IPS DF 19.7 (cell line): ENCODE measurements at regions not wholly inside any gene's neighbourhood (a gene's known extent, or its start where the extent isn't known, plus 50 kb on each side); places are given as distances from the start of the nearest gene placed in this dataset.

Experiments
- DNase-seq: peaks from one replicate; pipeline ENCODE4 v3.0.0-alpha.2; 2013; ENCODE audit warnings: low read depth, low spot score

DNA sequence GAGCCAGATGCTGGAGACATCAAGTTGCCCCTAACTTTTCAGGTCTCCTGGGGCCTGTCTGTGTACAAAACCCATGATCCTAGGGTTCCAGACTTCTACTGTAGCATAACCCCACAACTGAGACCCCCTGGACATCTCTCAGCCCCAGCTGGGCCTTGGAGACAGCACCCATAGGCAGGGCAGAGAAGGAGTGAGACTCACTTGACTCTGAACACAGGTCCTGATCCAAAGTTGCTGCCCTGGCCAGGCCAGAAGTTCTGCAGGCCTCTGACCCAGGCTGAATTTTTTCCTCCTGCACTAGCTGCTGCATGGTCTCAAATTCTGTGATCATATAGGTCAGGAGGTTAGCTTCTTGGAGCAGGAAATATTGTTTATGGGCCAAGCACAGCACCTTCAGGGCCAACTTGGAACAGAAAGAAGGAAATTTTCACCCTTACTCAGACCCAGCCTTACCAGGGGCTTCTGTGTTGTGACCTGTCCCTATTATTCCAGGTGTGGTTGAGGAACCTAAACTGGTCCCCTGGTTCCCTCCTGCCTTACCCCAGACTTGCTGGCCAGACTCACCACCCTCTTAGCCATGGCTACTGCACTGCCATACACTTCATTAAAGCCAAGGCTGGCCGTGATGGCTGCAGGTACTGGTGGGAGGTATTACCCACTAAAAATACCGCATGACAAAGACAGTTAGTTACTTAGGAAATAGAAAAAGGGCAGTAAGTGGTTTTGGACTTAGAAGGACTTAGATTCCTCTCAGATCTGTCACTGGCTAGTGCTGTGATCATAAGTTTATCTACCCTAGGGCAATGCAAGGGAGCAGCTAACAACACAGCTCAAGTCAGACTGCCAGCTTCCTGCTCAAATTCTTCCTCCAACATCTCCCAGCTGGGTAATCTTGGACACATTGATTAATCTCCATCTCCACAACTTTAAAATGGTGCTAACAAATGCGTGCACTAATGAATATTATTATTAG lies 2180.1 kb downstream of the TP53TG3F start:
- DNase-seq, result no peak

- no peak for DNase-seq
Measured at GRCh38 chr16:35642322-35642835, 2183.0 kb downstream of the TP53TG3F start.

GRCh38 chr16:35651841-35652240 lies 2192.4 kb downstream of the TP53TG3F start:
- no peak for DNase-seq

- no peak for DNase-seq
Measured at GRCh38 chr16:35664091-35664693, 2204.8 kb downstream of the TP53TG3F start.

GRCh38 chr16:35685085-35685484 lies 2225.7 kb downstream of the TP53TG3F start:
- DNase-seq, result no peak

DNA sequence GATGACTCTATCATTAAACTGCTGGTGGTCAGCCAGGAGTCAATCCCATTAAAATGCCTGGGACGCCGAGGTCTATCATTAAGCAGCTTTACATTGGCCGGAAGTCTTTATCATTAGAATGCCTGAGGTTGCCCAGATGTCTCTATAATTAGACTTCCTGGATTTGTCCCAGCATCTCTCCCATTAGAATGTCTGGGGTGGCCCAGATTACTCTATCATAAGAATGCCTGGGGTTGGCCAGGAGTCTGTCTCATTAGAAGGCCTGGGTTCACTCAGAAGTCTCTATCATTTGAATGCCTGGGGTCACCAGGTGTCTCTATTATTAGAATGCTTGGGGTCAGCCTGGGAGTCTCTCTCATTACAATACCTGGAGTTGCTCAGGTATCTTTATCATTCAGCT lies 2227.2 kb downstream of the TP53TG3F start:
- no peak for DNase-seq

GRCh38 chr16:35687071-35687470 lies 2227.7 kb downstream of the TP53TG3F start:
- DNase-seq, result no peak

DNA sequence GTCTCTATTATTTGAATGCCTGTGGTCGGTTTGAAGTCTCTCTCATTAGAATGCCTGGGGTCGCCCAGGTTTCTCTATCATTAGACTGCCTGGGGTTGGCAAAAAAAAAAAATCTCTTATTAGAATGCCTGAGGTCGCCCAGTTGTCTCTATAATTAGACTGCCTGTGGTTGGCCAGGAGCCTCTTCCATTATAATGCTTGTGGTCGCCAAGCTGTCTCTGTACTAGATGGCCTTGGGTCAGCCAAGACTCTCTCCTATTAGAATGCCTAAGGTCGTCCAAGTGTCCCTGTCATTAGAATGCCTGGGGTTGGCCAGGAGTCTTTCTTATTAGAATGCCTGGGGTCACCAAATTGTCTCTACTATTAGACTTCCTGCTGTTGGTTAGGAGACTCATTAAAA lies 2228.4 kb downstream of the TP53TG3F start:
- DNase-seq, result no peak

- no peak for DNase-seq
Measured at GRCh38 chr16:35689764-35690163, 2230.4 kb downstream of the TP53TG3F start.

DNA sequence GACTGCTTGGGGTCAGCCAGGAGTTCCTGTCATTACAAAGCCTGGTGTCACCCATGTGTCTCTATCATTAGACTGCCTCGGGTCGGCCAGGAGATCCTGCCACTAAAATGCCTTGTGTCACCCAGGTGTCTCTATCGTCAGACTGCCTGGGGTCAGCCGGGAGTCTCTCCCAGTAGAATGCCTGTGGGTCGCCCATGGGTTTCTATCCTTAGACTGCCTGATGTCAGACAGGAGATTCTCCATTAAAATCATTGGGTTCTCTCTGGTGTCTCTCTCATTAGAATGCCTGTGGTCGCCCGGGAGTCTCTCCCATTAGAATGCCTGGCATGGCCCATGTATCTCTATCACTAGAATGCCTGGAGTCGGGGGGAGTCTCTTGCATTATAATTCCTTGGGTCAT lies 2231.0 kb downstream of the TP53TG3F start:
- DNase-seq, result no peak

GRCh38 chr16:35691057-35691456 lies 2231.6 kb downstream of the TP53TG3F start:
- no peak for DNase-seq

DNA sequence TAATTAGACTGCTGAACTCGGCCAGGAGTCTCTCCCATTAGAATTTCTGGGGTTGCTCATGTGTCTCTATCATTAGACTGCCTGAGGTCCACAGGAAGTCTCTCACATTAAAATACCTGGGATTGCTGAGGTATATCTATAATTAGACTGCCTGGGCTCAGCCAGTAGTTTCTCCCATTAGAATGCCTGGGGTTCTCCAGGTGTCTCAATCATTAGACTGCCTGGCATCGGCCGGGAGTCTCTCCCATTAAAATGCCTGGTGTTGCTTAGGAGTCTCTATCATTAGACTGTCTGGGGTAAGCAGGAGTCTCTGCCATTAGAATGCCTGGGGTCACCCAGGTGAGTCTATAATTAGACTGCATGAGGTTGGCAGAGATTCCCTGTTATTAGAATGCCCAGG lies 2233.4 kb downstream of the TP53TG3F start:
- no peak for DNase-seq

DNA sequence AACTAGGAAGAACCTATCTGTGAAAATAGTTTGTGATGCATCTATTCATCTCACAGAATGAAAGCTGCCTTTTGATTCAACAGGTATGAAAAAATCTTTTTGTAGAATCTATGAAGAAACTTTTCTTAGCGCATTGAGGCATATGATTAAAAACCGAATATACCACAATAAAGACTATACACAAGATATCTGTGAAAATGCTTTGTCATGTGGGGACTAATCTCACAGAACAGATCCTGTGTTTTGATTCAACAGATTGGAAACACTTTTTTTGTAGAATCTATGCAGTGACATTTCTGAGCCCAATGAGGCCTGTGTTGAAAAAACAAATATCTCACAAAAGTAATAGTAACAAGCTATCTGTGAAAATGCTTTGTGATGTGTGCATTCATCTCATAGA lies 2247.5 kb downstream of the TP53TG3F start:
- DNase-seq, result no peak

DNA sequence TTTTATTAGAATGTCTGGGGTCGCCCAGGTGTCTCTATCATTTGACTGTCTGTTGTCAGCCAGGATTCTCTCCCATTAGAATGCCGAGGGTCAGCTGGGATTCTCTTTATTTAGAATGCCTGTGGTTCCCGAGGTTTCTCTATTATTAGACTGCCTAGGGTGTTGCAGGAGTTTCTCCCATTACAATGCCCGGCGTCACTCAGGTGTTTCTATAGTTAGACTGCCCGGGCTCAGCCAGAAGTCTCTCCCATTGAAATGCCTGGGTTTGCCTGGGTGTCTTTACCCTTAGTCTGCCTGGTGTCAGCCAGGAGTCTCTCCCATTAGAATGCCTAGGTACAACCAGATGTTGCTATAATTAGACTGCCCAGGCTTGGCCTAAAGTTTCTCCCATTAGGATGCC lies 2252.0 kb downstream of the TP53TG3F start:
- no peak for DNase-seq

- no peak for DNase-seq
Measured at GRCh38 chr16:35711958-35712357, 2252.5 kb downstream of the TP53TG3F start.

DNA sequence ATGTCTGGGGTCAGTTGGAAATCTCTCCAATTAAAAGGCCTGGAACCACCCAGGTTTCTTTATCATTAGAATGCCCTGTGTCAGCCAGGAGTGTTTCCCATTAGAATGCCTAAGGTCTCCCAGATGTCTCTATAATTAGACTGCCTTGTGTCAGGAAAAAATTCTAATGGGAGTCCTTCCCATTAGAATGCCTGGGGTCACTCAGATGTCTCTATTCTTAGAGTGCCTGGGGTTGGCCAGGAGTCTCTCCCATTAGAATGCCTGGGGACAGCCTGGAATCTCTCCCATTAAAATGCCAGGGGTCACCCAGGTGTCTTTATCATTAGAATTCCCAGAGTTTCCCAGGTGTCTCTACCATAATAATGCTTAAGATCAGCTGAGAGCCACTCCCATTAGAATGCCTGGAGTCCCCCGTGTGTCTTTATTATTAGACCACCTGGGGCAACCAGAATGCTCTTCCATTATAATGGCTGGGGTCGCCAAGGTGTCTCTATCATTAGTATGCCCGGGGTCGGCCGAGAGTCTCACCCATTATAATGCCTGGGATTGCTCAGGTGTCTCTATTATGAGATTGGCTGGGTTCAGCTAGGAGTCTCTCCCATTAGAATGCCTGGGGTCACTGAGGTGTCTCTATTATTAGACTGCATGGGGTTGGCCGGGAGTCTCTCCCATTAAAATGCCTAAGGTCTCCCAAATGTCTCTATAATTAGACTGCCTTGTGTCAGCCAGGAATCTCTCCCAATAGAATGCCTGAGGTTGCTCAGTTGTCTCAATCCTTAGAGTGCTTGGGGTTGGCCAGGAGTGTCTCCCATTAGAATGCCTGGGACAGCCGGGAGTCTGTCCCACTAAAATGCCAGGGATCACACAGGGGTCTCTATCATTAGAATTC lies 2254.6 kb downstream of the TP53TG3F start:
- DNase-seq, result no peak

- no peak for DNase-seq
Measured at GRCh38 chr16:35714665-35715064, 2255.3 kb downstream of the TP53TG3F start.

DNA sequence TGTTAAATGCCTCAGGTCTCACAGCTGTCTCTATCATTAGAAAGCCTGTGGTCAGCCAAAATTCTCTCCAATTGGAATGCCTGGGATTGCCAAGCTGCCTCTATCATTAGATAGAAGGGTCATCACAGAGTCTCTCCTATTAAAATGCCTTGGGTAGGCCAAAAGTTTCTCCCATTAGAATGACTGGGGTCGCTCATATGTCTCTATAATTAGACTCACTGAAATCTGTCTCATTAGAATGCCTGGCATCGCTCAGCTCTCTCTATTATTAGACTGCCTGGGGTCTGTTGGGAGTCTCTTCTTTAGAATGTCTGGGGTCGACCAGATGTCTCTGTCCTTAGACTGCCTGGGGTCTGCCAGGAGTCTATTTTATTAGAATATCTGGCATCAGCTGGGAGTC lies 2265.1 kb downstream of the TP53TG3F start:
- DNase-seq, result no peak

DNA sequence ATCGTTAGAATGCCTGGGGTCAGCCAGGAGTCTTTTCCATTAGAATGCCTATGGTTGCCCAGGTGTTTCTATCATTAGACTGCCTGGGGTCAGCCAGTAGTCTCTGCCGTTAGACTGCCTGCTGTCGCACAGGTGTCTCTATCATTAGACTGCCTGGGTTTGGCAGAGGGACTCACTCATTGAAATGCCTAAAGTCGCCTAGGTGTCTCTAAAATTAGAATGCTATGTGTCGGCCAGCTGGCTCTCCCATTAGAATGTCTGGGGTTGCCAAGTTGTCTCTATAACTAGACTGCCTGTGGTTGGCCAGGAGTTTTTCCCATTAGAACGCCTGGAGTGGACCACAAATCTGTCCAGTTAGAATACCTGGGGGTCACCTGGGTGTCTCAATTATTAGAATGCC lies 2266.5 kb downstream of the TP53TG3F start:
- DNase-seq, result no peak

- no peak for DNase-seq
Measured at GRCh38 chr16:35730251-35730650, 2270.8 kb downstream of the TP53TG3F start.

- no peak for DNase-seq
Measured at GRCh38 chr16:35731341-35732040, 2272.1 kb downstream of the TP53TG3F start.
